ENCODE measurements at regions not wholly inside any gene's neighbourhood (a gene's known extent, or its start where the extent isn't known, plus 50 kb on each side); places are given as distances from the start of the nearest gene placed in this dataset.

- H2BK5ac ChIP-seq (ENCODE audit: low read depth, low read length, poor library complexity, severe bottlenecking), result peak overlapping the region; percentile 99
- H3K9me1 ChIP-seq (ENCODE audit: insufficient read depth, low read length), result peaks cover 8% of the 10 kb centered on the region
- no peaks in the 10 kb centered on the region for H3K27me3 ChIP-seq (ENCODE audit: control insufficient read depth, insufficient read depth, low read length)
- peak overlapping the region; percentile 96 for H3K18ac ChIP-seq (ENCODE audit: low read depth, low read length)
- H4K5ac ChIP-seq (ENCODE audit: low read depth, low read length), result peak overlapping the region; percentile 93
- peak overlapping the region; percentile 95 for H2BK20ac ChIP-seq (ENCODE audit: low read depth, low read length)
- intact Hi-C loops (cut with micrococcal nuclease) (loop anchor here (2.0 kb wide), 1 partner anchor 175 kb away; the partner anchor contains the start of gene SLC38A2), in situ Hi-C loops (cut with MboI; ENCODE audit: low sequenced_read_pairs) (no loop called here), dilution Hi-C loops (cut with HindIII; ENCODE audit: low sequenced_read_pairs, unreplicated experiment) (no loop called here)
- H3K9me3 ChIP-seq (ENCODE audit: control insufficient read depth, insufficient read depth, low read length), result no peaks in the 10 kb centered on the region
- H4K8ac ChIP-seq (ENCODE audit: low read depth in 2 of 2, low read length in 2 of 2), result peak overlapping the region; percentile 74 to 77
- BruUV-seq (replicated peaks), result no TSS peak
- no peak overlapping the region for H3K4me2 ChIP-seq (ENCODE audit: low read depth, low read length)
- TF ChIP-seq MXI1 (IDR thresholded peaks at IDR 0.05; ENCODE audit: borderline replicate concordance, low read depth, low read length), result no peak
- TF ChIP-seq CEBPB (IDR thresholded peaks at IDR 0.05; ENCODE audit: low read depth, low read length), result no peak
- TF ChIP-seq NFE2L2 (IDR thresholded peaks at IDR 0.05; ENCODE audit: low read depth, low read length), result no peak
- no peak for TF ChIP-seq RAD21 (IDR thresholded peaks at IDR 0.05; ENCODE audit: low read length)
- no peak for TF ChIP-seq RFX5 (IDR thresholded peaks at IDR 0.05; ENCODE audit: low read depth, low read length)
- no peak for TF ChIP-seq RCOR1 (IDR thresholded peaks at IDR 0.05; ENCODE audit: insufficient replicate concordance, low read length)
- H3K56ac ChIP-seq (ENCODE audit: extremely low read depth, insufficient read depth, low read length), result peak overlapping the region; percentile 54
- peak overlapping the region; percentile 83 for H3K14ac ChIP-seq (replicated peaks; ENCODE audit: low read depth, low read length)
- H2BK120ac ChIP-seq (ENCODE audit: low read depth, low read length), result peak overlapping the region; percentile 92
- peak overlapping the region; percentile 76 for H3K27ac ChIP-seq (ENCODE audit: insufficient read depth, low read length)
- no peaks in the 10 kb centered on the region for H3K36me3 ChIP-seq (ENCODE audit: control insufficient read depth, insufficient read depth, low read length)
- H2AK5ac ChIP-seq (ENCODE audit: low read depth, low read length), result peak overlapping the region; percentile 93
- peak overlapping the region; percentile 83 for H3K4ac ChIP-seq (ENCODE audit: low read depth, low read length)
- no peak overlapping the region for H2AFZ ChIP-seq (replicated peaks; ENCODE audit: low read length, poor library complexity)
- peak overlapping the region; percentile 99 for H2BK15ac ChIP-seq (ENCODE audit: low read depth, low read length)
- no peak overlapping the region for H3K4me3 ChIP-seq (ENCODE audit: insufficient read depth, low read depth, low read length)
- WGBS, 2 experiments (ENCODE audit: extremely low coverage in 2 of 2, insufficient read length in 1 of 2), result no CpG with 5 or more reads among the region's 1 CpG
- no peak overlapping the region for H2AK9ac ChIP-seq (replicated peaks; ENCODE audit: low read depth, low read length, poor library complexity)
- H3K23ac ChIP-seq (ENCODE audit: low read depth, low read length), result peak overlapping the region; percentile 37; the same call in 1 of the 2 replicates
- H3K4me1 ChIP-seq (ENCODE audit: control insufficient read depth, insufficient read depth, low read length), result peaks cover 20% of the 10 kb centered on the region
- peak overlapping the region; percentile 86 for H4K91ac ChIP-seq (ENCODE audit: insufficient read depth, low read depth, low read length)
- ChIA-PET POLR2A (ENCODE audit: unreplicated experiment) (interaction anchor here (1.0 kb wide), 1 partner anchor 22 kb away, joined by 3 read pairs; no protein-coding TSS in a partner anchor), CTCF (interaction anchor here (0.8 kb wide), 1 partner anchor 16 kb away, joined by 3 read pairs; no protein-coding TSS in a partner anchor)
- DNase-seq, result no peak
- H3K9ac ChIP-seq (ENCODE audit: low read depth, low read length), result no peak overlapping the region
- ATAC-seq (ENCODE audit: low read depth), result no peak; the same call in 1 of the 2 replicates
- H3K79me1 ChIP-seq (ENCODE audit: low read depth in 1 of 2, low read length in 2 of 2), result peaks cover 6 to 37% of the 10 kb centered on the region in 2 experiments; a peak in 3 of 4 replicates
- H4K20me1 ChIP-seq (ENCODE audit: insufficient read depth, low read length), result no peaks in the 10 kb centered on the region
These were observed 175.1 kb upstream of the SLC38A2 start for GRCh38 chr12:46547421-46548354.

Measured in IMR-90 (cell line).